Esophagus squamous epithelium (tissue), 4 donors: ENCODE measurements at regions not wholly inside any gene's neighbourhood (a gene's known extent, or its start where the extent isn't known, plus 50 kb on each side); places are given as distances from the start of the nearest gene placed in this dataset.

Source experiments
- CTCF ChIP-seq, 6 experiments: fragments of 450-650 bp in 4 of 6; fragments of 200-600 bp in 2 of 6; sonication (generic) in 2 of 6; IDR thresholded peaks; one replicate each; pipeline ENCODE4 v1.5.1; 2016 to 2019; ENCODE audit warnings: antibody characterized with exemption in 6 of 6, mild to moderate bottlenecking in 4 of 6, moderate library complexity in 4 of 6
- POLR2A ChIP-seq, 4 donors: fragments of 450-650 bp; IDR thresholded peaks; one replicate each; pipeline ENCODE4 v1.6.1; 2017; ENCODE audit warnings: antibody characterized with exemption in 4 of 4, mild to moderate bottlenecking in 4 of 4, moderate library complexity in 3 of 4

DNA sequence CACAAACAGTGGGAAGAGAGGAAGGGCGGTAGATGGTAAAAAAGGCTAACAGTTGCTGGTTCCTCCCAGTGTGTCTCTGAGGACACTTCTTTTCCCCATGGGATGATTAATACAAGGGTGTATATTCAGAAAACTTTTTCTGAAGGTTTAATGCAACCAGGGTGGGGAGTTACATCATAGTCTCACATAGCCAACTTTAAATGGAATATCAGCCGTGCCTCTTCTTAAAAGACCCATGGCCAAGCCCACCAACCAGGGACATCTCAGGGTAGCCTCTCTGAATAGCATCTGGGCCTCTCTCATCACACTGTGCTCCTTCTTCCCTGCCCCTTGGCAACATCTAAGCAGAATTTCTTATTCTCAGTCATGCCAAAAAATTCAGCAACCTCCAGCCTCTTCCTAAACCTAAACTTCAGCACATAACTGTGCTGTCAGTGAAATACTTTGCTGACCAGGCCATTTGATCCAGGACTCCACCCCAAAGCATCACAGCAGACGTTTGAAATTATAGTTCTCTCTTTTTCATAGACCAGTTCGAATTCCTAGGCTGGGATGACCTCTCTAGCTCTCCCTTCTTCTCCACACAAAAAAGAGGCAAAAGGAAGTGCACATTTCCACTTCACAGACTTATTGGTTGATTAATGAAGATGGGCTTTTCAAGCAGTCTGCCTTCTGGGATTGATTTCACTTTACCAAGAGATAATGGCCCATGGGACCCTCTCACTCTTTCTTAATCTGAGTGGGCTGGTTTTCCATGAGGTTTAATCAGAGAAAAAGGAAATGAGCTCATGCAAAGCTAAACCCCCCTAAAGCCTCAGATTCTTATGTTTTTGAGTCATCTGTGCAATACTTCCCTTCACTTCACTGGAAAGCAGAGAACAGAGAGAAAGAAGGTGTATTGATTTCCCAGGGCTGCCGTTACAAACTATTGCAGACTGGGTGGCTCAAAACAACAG is 85.1 kb upstream of the RAI14 start:
- no peak for TF ChIP-seq CTCF (IDR thresholded peaks at IDR 0.05)
- no peak for TF ChIP-seq POLR2A (IDR thresholded peaks at IDR 0.05)
